B cell (primary cell): ENCODE measurements at regions not wholly inside any gene's neighbourhood (a gene's known extent, or its start where the extent isn't known, plus 50 kb on each side); places are given as distances from the start of the nearest gene placed in this dataset.

ENCODE experiments used
- EZH2 ChIP-seq: IDR thresholded peaks from 2 replicates; pipeline ENCODE4 v1.6.1; 2012; ENCODE audit warnings: borderline replicate concordance, low read depth, mild to moderate bottlenecking, moderate library complexity, low read length; ENCODE audit not compliant: insufficient read depth, poor library complexity, severe bottlenecking
- TF ChIP-seq, protein P1 (sequence below): fragments of 200-600 bp; IDR thresholded peaks from one replicate; pipeline ENCODE4 v1.8.0; 2022; ENCODE audit warnings: antibody characterized with exemption, mild to moderate bottlenecking

DNA sequence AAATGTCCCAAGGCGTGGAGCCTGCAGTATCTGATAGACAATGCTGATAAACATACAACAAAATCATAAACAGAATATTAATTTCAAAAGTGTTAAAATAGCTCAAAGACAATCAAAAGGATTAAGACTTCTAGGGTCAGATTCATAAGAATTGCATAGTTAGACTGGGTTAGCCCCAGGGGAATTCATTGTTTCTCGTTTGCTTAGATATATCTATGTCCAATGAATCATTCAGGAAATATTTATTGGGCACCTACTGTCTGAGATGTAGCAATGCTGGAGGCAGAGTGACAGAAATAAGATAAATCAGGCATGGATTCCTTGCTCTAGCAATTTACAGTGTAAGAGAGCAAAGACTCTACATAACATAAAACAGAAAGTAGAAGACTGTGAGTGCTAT, 124.4 kb upstream of the PRL start:
- TF ChIP-seq, protein P1, sequence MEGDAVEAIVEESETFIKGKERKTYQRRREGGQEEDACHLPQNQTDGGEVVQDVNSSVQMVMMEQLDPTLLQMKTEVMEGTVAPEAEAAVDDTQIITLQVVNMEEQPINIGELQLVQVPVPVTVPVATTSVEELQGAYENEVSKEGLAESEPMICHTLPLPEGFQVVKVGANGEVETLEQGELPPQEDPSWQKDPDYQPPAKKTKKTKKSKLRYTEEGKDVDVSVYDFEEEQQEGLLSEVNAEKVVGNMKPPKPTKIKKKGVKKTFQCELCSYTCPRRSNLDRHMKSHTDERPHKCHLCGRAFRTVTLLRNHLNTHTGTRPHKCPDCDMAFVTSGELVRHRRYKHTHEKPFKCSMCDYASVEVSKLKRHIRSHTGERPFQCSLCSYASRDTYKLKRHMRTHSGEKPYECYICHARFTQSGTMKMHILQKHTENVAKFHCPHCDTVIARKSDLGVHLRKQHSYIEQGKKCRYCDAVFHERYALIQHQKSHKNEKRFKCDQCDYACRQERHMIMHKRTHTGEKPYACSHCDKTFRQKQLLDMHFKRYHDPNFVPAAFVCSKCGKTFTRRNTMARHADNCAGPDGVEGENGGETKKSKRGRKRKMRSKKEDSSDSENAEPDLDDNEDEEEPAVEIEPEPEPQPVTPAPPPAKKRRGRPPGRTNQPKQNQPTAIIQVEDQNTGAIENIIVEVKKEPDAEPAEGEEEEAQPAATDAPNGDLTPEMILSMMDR: no peak
- no peak for TF ChIP-seq EZH2
